Spleen (tissue), 7 donors: ENCODE measurements at regions not wholly inside any gene's neighbourhood (a gene's known extent, or its start where the extent isn't known, plus 50 kb on each side); places are given as distances from the start of the nearest gene placed in this dataset.

Source experiments
- POLR2A ChIP-seq, 3 donors: fragments of 450-650 bp; IDR thresholded peaks; one replicate each; pipeline ENCODE4 v1.5.1; 2017; ENCODE audit warnings: antibody characterized with exemption in 3 of 3, mild to moderate bottlenecking in 1 of 3
- TF ChIP-seq, protein P1 (sequence below), 11 experiments: fragments of 200-600 bp in 7 of 11; fragments of 450-650 bp in 4 of 11; sonication (generic) in 4 of 11; IDR thresholded peaks in 8 of 11; conservative IDR thresholded peaks in 3 of 11; 1 replicate in 7 of 11; 2 replicates in 4 of 11; pipeline versions ENCODE4 v1.4.0 to v1.8.0; 2016 to 2021; ENCODE audit warnings: antibody characterized with exemption in 11 of 11, inconsistent platforms in 4 of 11, mild to moderate bottlenecking in 1 of 11
- donor health status: DM: no; HTN: no; CAD: no; lungs with moderate emphysema.
- donor health status: DM: no; HTN: no; CAD: no.
- donor health status: DM: no; HTN: no; CAD: no.

DNA sequence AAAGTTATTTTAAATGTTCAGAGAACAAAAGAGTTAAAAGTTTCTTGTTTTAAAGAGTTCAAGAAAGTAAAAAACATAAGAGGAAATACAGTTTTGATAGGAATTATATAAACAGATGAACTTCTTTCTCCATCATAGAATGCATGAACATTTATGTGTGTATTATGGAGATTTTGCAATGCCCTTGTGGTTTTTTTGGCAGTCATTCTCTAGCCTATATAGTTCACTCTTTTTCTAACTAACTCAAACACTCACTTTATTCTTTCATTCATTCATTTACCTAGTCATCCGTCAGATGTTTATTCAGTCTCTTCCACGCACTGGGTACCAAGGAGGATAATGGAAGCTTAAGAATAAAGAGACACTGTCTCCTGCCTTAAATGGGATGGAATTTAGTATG lies 195.9 kb upstream of the VLDLR start:
- TF ChIP-seq, protein P1, sequence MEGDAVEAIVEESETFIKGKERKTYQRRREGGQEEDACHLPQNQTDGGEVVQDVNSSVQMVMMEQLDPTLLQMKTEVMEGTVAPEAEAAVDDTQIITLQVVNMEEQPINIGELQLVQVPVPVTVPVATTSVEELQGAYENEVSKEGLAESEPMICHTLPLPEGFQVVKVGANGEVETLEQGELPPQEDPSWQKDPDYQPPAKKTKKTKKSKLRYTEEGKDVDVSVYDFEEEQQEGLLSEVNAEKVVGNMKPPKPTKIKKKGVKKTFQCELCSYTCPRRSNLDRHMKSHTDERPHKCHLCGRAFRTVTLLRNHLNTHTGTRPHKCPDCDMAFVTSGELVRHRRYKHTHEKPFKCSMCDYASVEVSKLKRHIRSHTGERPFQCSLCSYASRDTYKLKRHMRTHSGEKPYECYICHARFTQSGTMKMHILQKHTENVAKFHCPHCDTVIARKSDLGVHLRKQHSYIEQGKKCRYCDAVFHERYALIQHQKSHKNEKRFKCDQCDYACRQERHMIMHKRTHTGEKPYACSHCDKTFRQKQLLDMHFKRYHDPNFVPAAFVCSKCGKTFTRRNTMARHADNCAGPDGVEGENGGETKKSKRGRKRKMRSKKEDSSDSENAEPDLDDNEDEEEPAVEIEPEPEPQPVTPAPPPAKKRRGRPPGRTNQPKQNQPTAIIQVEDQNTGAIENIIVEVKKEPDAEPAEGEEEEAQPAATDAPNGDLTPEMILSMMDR (IDR thresholded peaks at IDR 0.05 in 8 of 11, conservative IDR thresholded peaks at IDR 0.05 in 3 of 11), result no peak
- no peak for TF ChIP-seq POLR2A (IDR thresholded peaks at IDR 0.05)
